IMR-90 (cell line): ENCODE measurements at regions not wholly inside any gene's neighbourhood (a gene's known extent, or its start where the extent isn't known, plus 50 kb on each side); places are given as distances from the start of the nearest gene placed in this dataset.

ENCODE experiments used
- ATAC-seq: fragments of 200-7000 bp; cut with Tn5 transposase; 2 replicates; pipeline ENCODE4 v1.9.1; 2020; ENCODE audit warnings: low read depth, mild to moderate bottlenecking, moderate library complexity
- BruUV-seq: library from RNA; stranded (reverse); fragments of 400-500 nt; replicated peaks from 2 replicates; lab custom pipeline; 2021; lab: Mats Ljungman, UMichigan
- CTCF ChIA-PET: fragments of 300-600 bp; formaldehyde crosslinking; extraction: SDS; loops from one replicate; lab custom pipeline; 2021; ENCODE audit warnings: antibody characterized with exemption; lab: Yijun Ruan, JAX
- POLR2A ChIA-PET: fragments of 300-600 bp; sonication (Branson Sonifier 250); formaldehyde crosslinking; loops from one replicate; lab custom pipeline; 2022; ENCODE audit warnings: antibody characterized with exemption; ENCODE audit not compliant: unreplicated experiment; lab: Charles Lee
- DNase-seq: peaks from one replicate; pipeline ENCODE4 v3.0.0; 2013
- H2AFZ ChIP-seq: replicated peaks from 2 replicates; pipeline ENCODE3; 2013; ENCODE audit warnings: low read length, mild to moderate bottlenecking; ENCODE audit not compliant: poor library complexity
- H2AK5ac ChIP-seq: 2 replicates; pipeline ENCODE4 v1.6.1; 2013; ENCODE audit warnings: low read depth, low read length, inconsistent platforms
- H2AK9ac ChIP-seq: replicated peaks from 2 replicates; pipeline ENCODE3; 2013; ENCODE audit warnings: mild to moderate bottlenecking, low read depth, low read length, moderate library complexity; ENCODE audit not compliant: poor library complexity
- H2BK120ac ChIP-seq: 2 replicates; pipeline ENCODE4 v1.6.1; 2013; ENCODE audit warnings: low read depth, low read length, inconsistent platforms
- H2BK15ac ChIP-seq: 3 replicates; pipeline ENCODE4 v1.6.1; 2013; ENCODE audit warnings: low read depth, low read length, inconsistent platforms
- H2BK20ac ChIP-seq: 2 replicates; pipeline ENCODE4 v1.6.1; 2013; ENCODE audit warnings: low read depth, mild to moderate bottlenecking, inconsistent platforms, low read length, moderate library complexity
- H2BK5ac ChIP-seq: 2 replicates; pipeline ENCODE4 v1.6.1; 2013; ENCODE audit warnings: mild to moderate bottlenecking, low read depth, low read length, inconsistent platforms; ENCODE audit not compliant: poor library complexity, severe bottlenecking
- H3K14ac ChIP-seq: replicated peaks from 2 replicates; pipeline ENCODE4 v1.6.1; 2013; ENCODE audit warnings: low read depth, low read length, inconsistent platforms
- H3K18ac ChIP-seq: 2 replicates; pipeline ENCODE4 v1.6.1; 2013; ENCODE audit warnings: low read depth, low read length, control low read depth
- H3K23ac ChIP-seq: 2 replicates; pipeline ENCODE4 v1.6.1; 2013; ENCODE audit warnings: low read depth, low read length, inconsistent platforms
- H3K27ac ChIP-seq: 2 replicates; pipeline ENCODE4 v1.5.1; 2013; ENCODE audit warnings: mild to moderate bottlenecking, control low read depth, low read length; ENCODE audit not compliant: insufficient read depth
- H3K27me3 ChIP-seq: 2 replicates; pipeline ENCODE4 v1.6.1; 2013; ENCODE audit warnings: low read length; ENCODE audit not compliant: control insufficient read depth, insufficient read depth
- H3K36me3 ChIP-seq: 2 replicates; pipeline ENCODE4 v1.6.1; 2013; ENCODE audit warnings: low read length, mixed read lengths; ENCODE audit not compliant: control insufficient read depth, insufficient read depth
- H3K4ac ChIP-seq: 2 replicates; pipeline ENCODE4 v1.6.1; 2013; ENCODE audit warnings: low read depth, low read length, inconsistent platforms
- H3K4me1 ChIP-seq: 2 replicates; pipeline ENCODE4 v1.6.1; 2013; ENCODE audit warnings: low read length, mixed read lengths; ENCODE audit not compliant: control insufficient read depth, insufficient read depth
- H3K4me2 ChIP-seq: 2 replicates; pipeline ENCODE4 v1.6.1; 2013; ENCODE audit warnings: low read depth, mild to moderate bottlenecking, control low read depth, low read length, moderate library complexity
- H3K4me3 ChIP-seq: 2 replicates; pipeline ENCODE4 v1.5.1; 2013; ENCODE audit warnings: low read depth, mild to moderate bottlenecking, control low read depth, low read length, moderate library complexity; ENCODE audit not compliant: insufficient read depth
- H3K56ac ChIP-seq: 2 replicates; pipeline ENCODE4 v1.6.1; 2013; ENCODE audit warnings: low read length, inconsistent platforms; ENCODE audit not compliant: insufficient read depth; ENCODE audit errors: extremely low read depth
- H3K79me1 ChIP-seq, 2 experiments: 2 replicates each; pipeline ENCODE4 v1.6.1; 2013; ENCODE audit warnings: low read length in 2 of 2, inconsistent platforms in 1 of 2, low read depth in 1 of 2
- H3K9ac ChIP-seq: 2 replicates; pipeline ENCODE4 v1.6.1; 2013; ENCODE audit warnings: low read depth, low read length, control low read depth
- H3K9me1 ChIP-seq: 2 replicates; pipeline ENCODE4 v1.6.1; 2013; ENCODE audit warnings: low read length, inconsistent platforms; ENCODE audit not compliant: insufficient read depth
- H3K9me3 ChIP-seq: 2 replicates; pipeline ENCODE4 v1.6.1; 2013; ENCODE audit warnings: low read length; ENCODE audit not compliant: control insufficient read depth, insufficient read depth
- H4K20me1 ChIP-seq: 2 replicates; pipeline ENCODE4 v1.6.1; 2013; ENCODE audit warnings: low read length, inconsistent platforms; ENCODE audit not compliant: insufficient read depth
- H4K5ac ChIP-seq: 2 replicates; pipeline ENCODE4 v1.6.1; 2013; ENCODE audit warnings: mild to moderate bottlenecking, low read depth, low read length, control low read depth
- H4K8ac ChIP-seq, 2 experiments: 2 replicates each; pipeline ENCODE4 v1.6.1; 2013; ENCODE audit warnings: low read depth in 2 of 2, low read length in 2 of 2, control low read depth in 1 of 2, inconsistent platforms in 1 of 2
- H4K91ac ChIP-seq: 2 replicates; pipeline ENCODE4 v1.6.1; 2013; ENCODE audit warnings: low read depth, low read length, inconsistent platforms; ENCODE audit not compliant: insufficient read depth
- ELK1 ChIP-seq: fragments of 150-350 bp; IDR thresholded peaks from 2 replicates; pipeline ENCODE4 v1.6.1; 2016; ENCODE audit warnings: low read depth, mild to moderate bottlenecking, low read length, moderate library complexity, borderline replicate concordance
- FOS ChIP-seq: fragments of 150-350 bp; IDR thresholded peaks from 2 replicates; pipeline ENCODE4 v1.6.1; 2016; ENCODE audit warnings: low read depth, low read length
- MAZ ChIP-seq: IDR thresholded peaks from 2 replicates; pipeline ENCODE4 v1.6.1; 2012; ENCODE audit warnings: low read depth, mild to moderate bottlenecking, low read length, improper control_type of control experiment, moderate library complexity, borderline replicate concordance
- SMC3 ChIP-seq: fragments of 150-350 bp; IDR thresholded peaks from 2 replicates; pipeline ENCODE4 v1.6.1; 2016; ENCODE audit warnings: low read depth, mild to moderate bottlenecking, antibody characterized with exemption, low read length, moderate library complexity
- WGBS, 2 experiments: methylation state at CpG; one replicate each; pipeline versions ENCODE4 v1.1.5 to v1.1.7; 2013; ENCODE audit warnings: missing lambda C conversion rate in 2 of 2; ENCODE audit not compliant: insufficient read length in 1 of 2; ENCODE audit errors: extremely low coverage in 2 of 2; 5-methylcytosine and 5-hydroxymethylcytosine counted together
- dilution Hi-C: fragments of 300-500 bp; cut with HindIII; formaldehyde crosslinking; loops from one replicate; pipeline ENCODE4 v1.14.3; 2018; ENCODE audit warnings: low sequenced_read_pairs; ENCODE audit not compliant: unreplicated experiment
- in situ Hi-C: fragments of 300-500 bp; cut with MboI; formaldehyde crosslinking; loops from 3 replicates; pipeline ENCODE4 v1.14.3; 2019; ENCODE audit warnings: low sequenced_read_pairs, inconsistent platforms, mixed read lengths
- intact Hi-C: fragments of 100-400 bp; cut with micrococcal nuclease; formaldehyde crosslinking; loops from 2 replicates; pipeline ENCODE4 v1.10.0; 2022

DNA sequence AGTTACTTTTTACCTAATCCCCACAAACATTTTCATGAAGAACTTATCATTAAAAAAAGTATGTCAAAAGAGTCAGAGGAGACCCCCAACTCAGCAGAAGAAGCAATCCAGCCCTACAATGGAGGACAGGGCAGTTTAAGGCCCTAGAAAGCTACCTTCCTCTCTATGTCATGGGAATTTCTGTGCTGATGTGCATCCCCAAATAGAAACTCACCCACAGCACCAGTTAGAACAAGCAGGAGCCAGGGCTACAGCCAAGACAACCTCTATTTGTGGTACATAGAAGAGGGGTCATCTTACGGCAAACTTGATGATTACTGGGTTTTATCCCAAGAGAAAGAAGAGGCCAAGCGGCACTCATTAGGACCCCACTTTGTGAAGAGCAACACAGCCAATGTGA, 160.9 kb upstream of the CCDC150 start:
- no peak overlapping the region for H3K4ac ChIP-seq
- H4K5ac ChIP-seq: no peak overlapping the region
- no CpG with 5 or more reads among the region's 2 CpGs for WGBS, 2 experiments
- no peak overlapping the region for H3K18ac ChIP-seq
- no peak for TF ChIP-seq MAZ
- TF ChIP-seq SMC3: no peak
- no peak for TF ChIP-seq FOS
- TF ChIP-seq ELK1: no peak
- H3K56ac ChIP-seq: no peak overlapping the region
- no peak for DNase-seq
- H2AK5ac ChIP-seq: no peak overlapping the region
- H4K8ac ChIP-seq: no peak overlapping the region
- no TSS peak for BruUV-seq
- no peak overlapping the region for H3K27ac ChIP-seq
- no peak overlapping the region for H2BK15ac ChIP-seq
- H2AFZ ChIP-seq: no peak overlapping the region
- no peak overlapping the region for H3K23ac ChIP-seq
- in situ Hi-C loops: no loop called here
- H2BK5ac ChIP-seq: no peak overlapping the region
- no peak overlapping the region for H2AK9ac ChIP-seq
- no peak overlapping the region for H4K91ac ChIP-seq
- no peak overlapping the region for H2BK20ac ChIP-seq
- no peaks in the 10 kb centered on the region for H3K9me3 ChIP-seq
- H3K9me1 ChIP-seq: peaks cover 6% of the 10 kb centered on the region; the same call in 1 of the 2 replicates
- no peak overlapping the region for H3K4me3 ChIP-seq
- no peaks in the 10 kb centered on the region for H3K4me1 ChIP-seq
- intact Hi-C loops: no loop called here
- H3K79me1 ChIP-seq: no peaks in the 10 kb centered on the region
- no peaks in the 10 kb centered on the region for H3K36me3 ChIP-seq
- no peak overlapping the region for H3K14ac ChIP-seq
- no peak overlapping the region for H3K9ac ChIP-seq
- no peak overlapping the region for H3K4me2 ChIP-seq
- H4K20me1 ChIP-seq: peaks cover 2% of the 10 kb centered on the region; the same call in 1 of the 2 replicates
- dilution Hi-C loops: no loop called here
- ATAC-seq: no peak
- ChIA-PET POLR2A (no interaction called here), CTCF (no interaction called here)
- no peaks in the 10 kb centered on the region for H3K27me3 ChIP-seq
- no peak overlapping the region for H2BK120ac ChIP-seq
